ENCODE measurements at regions not wholly inside any gene's neighbourhood (a gene's known extent, or its start where the extent isn't known, plus 50 kb on each side); places are given as distances from the start of the nearest gene placed in this dataset.
"Not testable (repeated sequence)": the region's sequence is repeated elsewhere in the genome, so short reads cannot be mapped to it uniquely, and the experiment has no call there.

DNA sequence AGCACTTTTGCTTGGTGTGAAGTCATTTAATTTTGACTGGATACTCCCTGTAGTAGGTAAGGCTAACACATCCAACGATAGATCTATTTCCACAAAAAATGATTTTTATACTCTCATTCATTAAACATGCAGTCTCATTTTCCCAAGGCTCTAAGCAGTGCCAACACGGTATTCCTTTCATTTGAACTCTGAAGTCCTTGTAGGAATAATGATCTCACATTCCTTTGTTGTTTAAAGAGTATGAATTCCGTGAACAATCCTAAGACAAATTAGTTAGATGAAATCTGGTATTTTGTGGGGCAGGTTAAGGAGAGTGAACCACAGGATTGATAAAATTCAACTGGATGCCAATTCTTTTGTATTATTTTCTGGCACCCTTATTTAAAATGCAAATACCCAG is 66.6 kb downstream of the LACC1 start:
- no peak for DNase-seq (ENCODE audit: low spot score)

DNA sequence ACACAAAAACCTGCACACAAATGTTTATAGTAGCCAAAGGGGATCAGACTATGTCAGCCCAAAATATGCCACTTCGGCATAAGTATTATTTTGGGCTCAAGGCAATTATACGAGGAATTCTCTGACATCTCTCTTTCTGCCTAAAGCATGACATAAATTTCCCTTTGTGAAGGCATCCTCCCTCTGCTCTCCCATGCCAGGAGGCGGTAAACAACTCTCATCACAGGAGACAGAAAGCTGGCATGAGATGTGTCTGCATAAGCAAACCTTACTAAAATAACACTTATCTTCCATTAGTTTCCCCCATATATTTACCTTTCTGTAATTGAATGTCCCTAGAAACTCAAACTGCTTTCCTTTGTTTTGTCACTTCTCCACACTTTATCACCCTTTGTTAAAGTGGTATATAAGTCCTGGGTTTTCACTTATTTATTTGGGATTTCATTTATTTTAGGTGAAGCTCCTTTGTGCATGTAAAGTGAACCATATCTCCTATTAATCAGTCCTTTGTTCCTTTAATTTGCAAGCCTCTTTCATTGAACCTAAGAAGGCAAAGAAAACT is 68.3 kb downstream of the LACC1 start:
- no peak for DNase-seq (ENCODE audit: low spot score)

DNA sequence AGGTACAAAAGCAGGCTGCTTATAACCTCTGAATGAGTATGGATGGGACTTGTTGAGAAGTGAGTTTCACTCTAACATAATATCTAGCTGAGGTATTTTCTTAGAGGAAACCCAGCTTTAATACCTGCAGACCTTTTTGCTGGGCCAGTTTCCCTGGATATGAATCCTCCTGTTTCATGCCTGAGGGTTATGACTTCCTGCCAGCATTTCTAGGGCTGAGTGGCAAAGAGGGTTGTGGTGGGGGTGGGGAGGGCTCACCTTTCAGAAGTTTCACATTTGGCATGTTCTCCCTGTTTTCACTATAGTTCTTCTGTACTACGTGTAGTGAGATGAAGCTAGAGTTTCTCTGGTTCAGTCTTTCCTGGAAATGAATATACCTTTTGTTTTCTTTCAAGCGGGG is 73.7 kb downstream of the LACC1 start:
- no peak for DNase-seq (ENCODE audit: low spot score)

GRCh38 chr13:43956975-43957374 is 77.3 kb downstream of the LACC1 start:
- not testable (repeated sequence) for DNase-seq (ENCODE audit: low spot score)

GRCh38 chr13:43959291-43959690 is 79.6 kb downstream of the LACC1 start:
- no peak for DNase-seq (ENCODE audit: low spot score)

GRCh38 chr13:43961909-43962308 is 82.2 kb downstream of the LACC1 start:
- DNase-seq (ENCODE audit: low spot score) = no peak

DNA sequence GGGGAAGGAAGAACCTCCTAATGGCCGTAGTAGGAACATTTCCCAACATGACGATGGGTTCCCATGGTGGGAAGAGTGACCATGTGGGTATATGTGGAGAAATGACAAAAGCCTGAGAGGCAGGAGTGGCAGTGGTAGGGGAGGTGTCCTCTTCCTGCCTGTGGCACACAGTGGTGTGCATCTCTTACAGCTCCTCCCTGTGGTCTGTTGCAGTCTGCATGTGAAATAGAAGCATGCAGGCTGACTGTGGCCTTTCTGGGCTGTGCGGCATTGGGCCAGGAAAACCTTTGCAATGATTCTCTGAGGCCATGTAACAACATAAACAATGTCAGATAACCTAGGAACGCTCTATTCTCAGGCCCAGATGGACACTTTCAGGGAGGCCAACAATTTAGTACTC is 84.0 kb downstream of the LACC1 start:
- DNase-seq (ENCODE audit: low spot score) = no peak

DNA sequence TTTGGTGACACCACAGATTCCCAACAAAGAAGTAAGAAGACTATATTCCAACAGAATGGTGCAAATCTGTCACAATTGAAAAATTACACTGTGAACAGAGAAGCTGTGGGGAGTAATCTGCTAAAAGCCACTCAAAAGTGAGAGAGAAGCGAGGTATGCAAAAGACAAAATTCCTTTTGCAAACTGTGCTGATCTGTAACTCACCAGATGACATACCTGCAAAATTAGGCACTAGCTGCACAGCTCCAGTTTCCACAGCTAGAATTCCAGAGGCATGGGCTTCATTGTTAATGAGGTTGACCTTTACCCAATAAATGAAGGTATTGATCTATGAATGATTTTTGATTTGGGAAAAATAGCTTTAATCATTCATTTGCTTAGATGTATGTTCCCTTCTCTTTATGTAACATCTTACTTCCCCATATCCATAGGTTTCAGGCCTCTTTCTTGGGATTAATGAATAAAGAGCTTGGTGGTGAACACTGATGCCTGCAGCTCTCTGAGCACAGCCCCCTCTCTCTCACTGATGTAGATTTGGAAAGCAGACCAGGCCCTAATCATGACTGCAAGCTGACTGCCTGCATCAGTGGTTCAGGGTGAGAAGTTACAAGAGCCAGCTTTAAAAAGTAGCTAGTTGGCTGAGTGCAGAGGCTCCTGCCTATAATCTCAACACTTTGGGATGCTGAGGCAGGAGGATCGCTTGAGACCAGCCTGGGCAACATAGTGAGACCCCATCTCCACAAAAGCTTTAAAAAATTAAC is 85.2 kb downstream of the LACC1 start:
- DNase-seq (ENCODE audit: low spot score) = no peak

GRCh38 chr13:43965459-43965845 is 85.7 kb downstream of the LACC1 start:
- DNase-seq (ENCODE audit: low spot score) = no peak

DNA sequence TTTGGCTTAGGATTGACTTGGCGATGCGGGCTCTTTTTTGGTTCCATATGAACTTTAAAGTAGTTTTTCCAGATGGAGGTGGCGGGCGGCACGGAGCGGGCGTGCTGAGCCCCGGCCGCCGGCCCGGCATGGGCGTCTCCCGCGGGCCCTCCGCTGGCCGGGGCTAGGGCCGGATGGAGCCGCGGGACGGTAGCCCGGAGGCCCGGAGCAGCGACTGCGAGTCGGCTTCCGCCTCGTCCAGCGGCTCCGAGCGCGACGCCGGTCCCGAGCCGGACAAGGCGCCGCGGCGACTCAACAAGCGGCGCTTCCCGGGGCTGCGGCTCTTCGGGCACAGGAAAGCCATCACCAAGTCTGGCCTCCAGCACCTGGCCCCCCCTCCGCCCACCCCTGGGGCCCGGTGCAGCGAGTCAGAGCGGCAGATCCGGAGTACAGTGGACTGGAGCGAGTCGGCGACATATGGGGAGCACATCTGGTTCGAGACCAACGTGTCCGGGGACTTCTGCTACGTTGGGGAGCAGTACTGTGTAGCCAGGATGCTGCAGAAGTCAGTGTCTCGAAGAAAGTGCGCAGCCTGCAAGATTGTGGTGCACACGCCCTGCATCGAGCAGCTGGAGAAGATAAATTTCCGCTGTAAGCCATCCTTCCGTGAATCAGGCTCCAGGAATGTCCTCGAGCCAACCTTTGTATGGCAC is 88.7 kb downstream of the LACC1 start:
- DNase-seq (ENCODE audit: low spot score) = not testable (repeated sequence)

- DNase-seq (ENCODE audit: low spot score) = not testable (repeated sequence)
Measured at GRCh38 chr13:43968943-43969690, 89.4 kb downstream of the LACC1 start.

DNA sequence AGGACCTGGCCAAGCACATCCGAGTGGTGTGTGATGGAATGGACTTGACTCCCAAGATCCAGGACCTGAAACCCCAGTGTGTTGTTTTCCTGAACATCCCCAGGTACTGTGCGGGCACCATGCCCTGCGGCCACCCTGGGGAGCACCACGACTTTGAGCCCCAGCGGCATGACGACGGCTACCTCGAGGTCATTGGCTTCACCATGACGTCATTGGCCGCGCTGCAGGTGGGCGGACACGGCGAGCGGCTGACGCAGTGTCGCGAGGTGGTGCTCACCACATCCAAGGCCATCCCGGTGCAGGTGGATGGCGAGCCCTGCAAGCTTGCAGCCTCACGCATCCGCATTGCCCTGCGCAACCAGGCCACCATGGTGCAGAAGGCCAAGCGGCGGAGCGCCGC is 90.2 kb downstream of the LACC1 start:
- DNase-seq (ENCODE audit: low spot score) = not testable (repeated sequence)

DNA sequence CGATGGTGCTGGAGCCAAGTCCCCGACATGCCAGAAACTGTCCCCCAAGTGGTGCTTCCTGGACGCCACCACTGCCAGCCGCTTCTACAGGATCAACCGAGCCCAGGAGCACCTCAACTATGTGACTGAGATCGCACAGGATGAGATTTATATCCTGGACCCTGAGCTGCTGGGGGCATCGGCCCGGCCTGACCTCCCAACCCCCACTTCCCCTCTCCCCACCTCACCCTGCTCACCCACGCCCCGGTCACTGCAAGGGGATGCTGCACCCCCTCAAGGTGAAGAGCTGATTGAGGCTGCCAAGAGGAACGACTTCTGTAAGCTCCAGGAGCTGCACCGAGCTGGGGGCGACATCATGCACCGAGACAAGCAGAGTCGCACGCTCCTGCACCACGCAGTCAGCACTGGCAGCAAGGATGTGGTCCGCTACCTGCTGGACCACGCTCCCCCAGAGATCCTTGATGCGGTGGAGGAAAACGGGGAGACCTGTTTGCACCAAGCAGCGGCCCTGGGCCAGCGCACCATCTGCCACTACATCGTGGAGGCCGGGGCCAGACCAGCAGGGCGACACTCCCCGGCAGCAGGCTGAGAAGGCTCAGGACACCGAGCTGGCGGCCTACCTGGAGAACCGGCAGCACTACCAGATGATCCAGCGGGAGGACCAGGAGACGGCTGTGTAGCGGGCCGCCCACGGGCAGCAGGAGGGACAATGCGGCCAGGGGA is 91.0 kb downstream of the LACC1 start:
- DNase-seq (ENCODE audit: low spot score) = not testable (repeated sequence)

GRCh38 chr13:43971324-43971723 is 91.6 kb downstream of the LACC1 start:
- not testable (repeated sequence) for DNase-seq (ENCODE audit: low spot score)

DNA sequence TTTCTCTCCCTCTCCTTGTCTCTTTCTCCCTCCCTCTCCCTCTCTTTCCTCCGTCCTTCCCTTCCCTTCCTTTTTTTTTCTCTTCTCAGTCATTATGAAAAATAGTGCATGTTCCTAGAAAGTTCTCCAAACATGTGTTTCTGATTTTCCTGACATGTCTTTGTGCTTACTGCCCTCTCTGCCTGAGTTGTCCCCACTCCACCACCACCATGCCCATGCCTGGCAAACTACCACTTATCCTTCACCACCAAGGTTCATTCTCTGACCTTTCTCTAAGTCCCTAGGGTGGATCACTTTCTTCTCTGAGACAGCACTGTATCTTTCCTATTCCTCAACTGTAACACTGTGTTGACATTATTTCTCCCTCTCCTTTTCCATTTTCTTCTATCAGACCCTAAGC is 98.2 kb downstream of the LACC1 start:
- no peak for DNase-seq (ENCODE audit: low spot score)

GRCh38 chr13:43978688-43979087 is 99.0 kb downstream of the LACC1 start:
- DNase-seq (ENCODE audit: low spot score) = no peak

DNA sequence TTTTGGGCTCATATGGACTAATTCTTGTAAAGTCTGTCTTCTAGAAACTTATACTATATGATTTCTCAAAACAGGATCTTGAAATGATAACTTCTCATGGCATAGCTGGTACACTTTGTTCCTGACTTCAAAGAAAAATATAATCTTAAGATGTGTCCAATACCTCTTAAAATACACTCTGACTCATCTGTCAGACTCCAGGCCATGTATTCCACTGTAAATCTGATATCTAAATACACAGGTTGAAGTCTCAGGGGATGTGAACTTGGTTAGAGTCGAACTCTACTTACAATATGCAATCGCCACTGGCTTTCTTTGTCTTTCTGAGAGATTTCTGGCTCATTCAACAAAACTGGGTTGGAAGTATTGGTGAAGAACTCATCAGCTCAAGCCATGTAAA is 99.8 kb downstream of the LACC1 start:
- no peak for DNase-seq (ENCODE audit: low spot score)

DNA sequence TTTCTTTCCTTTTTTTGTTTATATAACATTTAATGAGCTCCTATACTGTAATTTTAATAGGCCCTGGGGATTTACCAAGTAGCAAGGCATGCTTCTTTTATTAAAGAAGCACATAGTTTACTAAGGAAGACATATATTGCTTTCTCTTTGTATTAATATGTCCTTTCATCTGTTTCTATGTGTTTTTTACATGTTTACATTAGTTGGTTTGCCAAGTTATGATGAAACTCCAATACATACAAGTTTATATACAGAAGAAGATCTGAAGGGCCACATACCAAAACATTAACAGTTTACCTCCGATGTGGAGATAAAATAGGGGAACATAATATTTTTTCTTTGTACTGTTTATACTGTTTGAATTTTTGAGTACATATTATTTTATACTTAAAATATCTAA is 100.9 kb downstream of the LACC1 start:
- DNase-seq (ENCODE audit: low spot score) = no peak

DNA sequence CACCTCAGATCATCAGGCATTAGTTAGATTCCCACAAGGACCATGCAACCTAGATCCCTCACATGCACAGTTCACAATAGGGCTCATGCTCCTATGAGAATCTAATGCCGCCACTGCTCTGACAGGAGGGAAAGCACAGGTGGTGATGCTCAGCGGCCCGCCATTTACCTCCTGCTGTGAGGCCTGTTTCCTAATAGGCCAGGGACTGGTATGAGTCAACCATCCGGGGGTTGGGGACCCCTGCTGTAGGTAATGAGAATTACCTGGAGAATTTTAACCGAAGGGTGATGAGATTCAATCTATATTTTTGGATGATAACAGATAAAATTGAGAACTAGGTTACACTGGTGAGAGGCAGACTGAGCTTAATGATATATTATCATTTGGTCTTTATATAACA is 101.4 kb downstream of the LACC1 start:
- DNase-seq (ENCODE audit: low spot score) = no peak

GRCh38 chr13:43981512-43982301 is 102.0 kb downstream of the LACC1 start:
- no peak for DNase-seq (ENCODE audit: low spot score)

- DNase-seq (ENCODE audit: low spot score) = no peak
Measured at GRCh38 chr13:43983373-43983772, 103.7 kb downstream of the LACC1 start.

Measured in RKO (cell line).